ENCODE measurements at regions not wholly inside any gene's neighbourhood (a gene's known extent, or its start where the extent isn't known, plus 50 kb on each side); places are given as distances from the start of the nearest gene placed in this dataset.

- TF ChIP-seq MAX (IDR thresholded peaks at IDR 0.05) (no peak), FOXM1 (IDR thresholded peaks at IDR 0.05; ENCODE audit: borderline replicate concordance, low read depth) (no peak), USF1 (IDR thresholded peaks at IDR 0.05) (no peak), TCF12 (IDR thresholded peaks at IDR 0.05; ENCODE audit: low read depth) (no peak), NFIC (IDR thresholded peaks at IDR 0.05) (no peak), CEBPB (IDR thresholded peaks at IDR 0.05) (no peak), REST (IDR thresholded peaks at IDR 0.05; ENCODE audit: low read depth) (no peak), EGR1 (IDR thresholded peaks at IDR 0.05) (no peak), TEAD4 (IDR thresholded peaks at IDR 0.05) (no peak), EP300 (IDR thresholded peaks at IDR 0.05; ENCODE audit: borderline replicate concordance) (no peak), ZBTB7A (IDR thresholded peaks at IDR 0.05; ENCODE audit: low read depth) (no peak), YY1 (IDR thresholded peaks at IDR 0.05; ENCODE audit: low read depth) (no peak), RAD21 (IDR thresholded peaks at IDR 0.05; ENCODE audit: low read depth) (no peak), TAF1 (IDR thresholded peaks at IDR 0.05; ENCODE audit: low read depth) (no peak), CREB1 (IDR thresholded peaks at IDR 0.05; ENCODE audit: low read depth) (no peak)
Observed at GRCh38 chr7:157467496-157468212, 130.8 kb downstream of the DNAJB6 start.

GRCh38 chr7:157468221-157469111, 131.7 kb downstream of the DNAJB6 start:
- no peak for TF ChIP-seq USF1 (IDR thresholded peaks at IDR 0.05)
- no peak for TF ChIP-seq FOXM1 (IDR thresholded peaks at IDR 0.05; ENCODE audit: borderline replicate concordance, low read depth)
- no peak for TF ChIP-seq TEAD4 (IDR thresholded peaks at IDR 0.05)

GRCh38 chr7:157469181-157470016, 132.6 kb downstream of the DNAJB6 start:
- TF ChIP-seq MAX (IDR thresholded peaks at IDR 0.05) (no peak), EGR1 (IDR thresholded peaks at IDR 0.05) (no peak), RAD21 (IDR thresholded peaks at IDR 0.05; ENCODE audit: low read depth) (no peak), TAF1 (IDR thresholded peaks at IDR 0.05; ENCODE audit: low read depth) (no peak), USF1 (IDR thresholded peaks at IDR 0.05) (no peak), ZBTB7A (IDR thresholded peaks at IDR 0.05; ENCODE audit: low read depth) (no peak), TEAD4 (IDR thresholded peaks at IDR 0.05) (no peak), FOXM1 (IDR thresholded peaks at IDR 0.05; ENCODE audit: borderline replicate concordance, low read depth) (no peak), REST (IDR thresholded peaks at IDR 0.05; ENCODE audit: low read depth) (no peak), CEBPB (IDR thresholded peaks at IDR 0.05) (no peak), YY1 (IDR thresholded peaks at IDR 0.05; ENCODE audit: low read depth) (no peak), NFIC (IDR thresholded peaks at IDR 0.05) (no peak), EP300 (IDR thresholded peaks at IDR 0.05; ENCODE audit: borderline replicate concordance) (no peak), TCF12 (IDR thresholded peaks at IDR 0.05; ENCODE audit: low read depth) (no peak), CREB1 (IDR thresholded peaks at IDR 0.05; ENCODE audit: low read depth) (no peak)

- TF ChIP-seq EP300 (IDR thresholded peaks at IDR 0.05; ENCODE audit: borderline replicate concordance) (no peak), CEBPB (IDR thresholded peaks at IDR 0.05) (no peak), REST (IDR thresholded peaks at IDR 0.05; ENCODE audit: low read depth) (no peak), YY1 (IDR thresholded peaks at IDR 0.05; ENCODE audit: low read depth) (no peak), NFIC (IDR thresholded peaks at IDR 0.05) (no peak)
Observed at GRCh38 chr7:157470017-157470322, 133.2 kb downstream of the DNAJB6 start.
